ENCODE measurements at regions not wholly inside any gene's neighbourhood (a gene's known extent, or its start where the extent isn't known, plus 50 kb on each side); places are given as distances from the start of the nearest gene placed in this dataset.
"Not testable (repeated sequence)": the region's sequence is repeated elsewhere in the genome, so short reads cannot be mapped to it uniquely, and the experiment has no call there.

DNA sequence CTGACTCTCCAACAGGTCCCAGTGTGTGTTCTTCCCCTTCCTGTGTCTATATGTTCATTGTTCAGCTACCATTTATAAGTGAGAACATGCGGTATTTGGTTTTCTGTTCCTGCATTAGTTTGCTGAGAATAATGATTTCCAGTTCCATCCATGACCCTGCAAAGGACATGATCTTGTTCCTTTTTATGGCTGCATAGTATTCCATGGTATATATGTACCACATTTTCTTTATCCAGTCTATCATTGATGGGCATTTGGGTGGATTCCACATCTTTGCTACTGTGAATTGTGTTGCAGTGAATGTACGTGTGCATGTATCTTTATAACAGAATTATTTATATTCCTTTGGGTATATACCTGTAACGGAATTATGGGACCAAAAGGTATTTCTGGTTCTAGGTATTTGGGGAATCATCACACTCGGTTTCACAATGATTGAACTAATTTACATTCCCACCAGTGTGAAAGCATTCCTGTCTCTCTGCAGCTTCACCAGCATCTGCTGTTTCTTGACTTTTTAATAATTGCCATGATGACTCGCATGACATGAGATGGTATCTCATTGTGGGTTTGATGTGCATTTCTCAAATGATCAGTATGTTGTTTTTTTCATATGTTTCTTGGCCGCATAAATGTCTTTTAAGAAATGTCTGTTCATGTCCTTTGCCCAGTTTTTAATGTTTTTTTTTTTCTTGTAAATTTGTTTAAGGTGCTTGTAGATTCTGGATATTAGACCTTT, 60.2 kb downstream of the LSMEM1 start:
- no peak for DNase-seq

DNA sequence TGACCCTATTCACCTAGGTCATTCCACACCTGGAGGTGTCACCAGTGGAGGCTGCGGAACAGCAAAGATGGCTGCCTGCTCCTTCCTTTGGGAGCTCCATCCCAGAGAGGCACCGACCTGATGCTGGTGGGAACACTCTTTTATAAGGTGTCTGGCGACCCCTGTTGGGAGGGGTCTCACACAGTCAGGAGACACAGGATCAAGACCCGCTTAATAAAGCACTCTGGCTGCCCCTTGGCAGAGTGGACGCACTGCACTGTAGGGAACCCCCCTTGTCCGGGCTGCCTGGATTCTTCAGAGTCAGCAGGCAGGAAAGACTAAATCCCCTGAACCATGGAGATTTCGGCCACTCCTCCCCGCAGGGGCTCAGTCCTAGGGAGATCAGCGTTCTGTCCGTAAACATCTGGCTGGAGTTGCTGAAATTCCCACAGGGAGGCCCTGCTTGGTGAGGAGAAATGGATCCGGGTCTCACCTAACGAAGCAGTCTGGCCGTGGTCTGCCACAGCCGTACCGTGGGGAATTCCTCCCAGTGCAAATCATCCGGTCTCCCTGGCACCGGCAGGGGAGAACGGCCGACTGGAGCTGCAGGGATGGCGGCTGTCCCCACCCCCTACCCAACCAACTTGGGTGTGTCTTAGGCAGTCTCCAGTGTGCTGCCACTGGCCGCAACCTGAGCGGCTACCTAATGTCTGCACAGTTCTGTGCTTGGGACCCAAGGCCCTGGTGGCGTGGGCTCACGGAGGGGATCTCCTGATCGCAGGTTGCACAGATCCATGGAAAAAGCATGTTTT, 66.1 kb downstream of the LSMEM1 start:
- DNase-seq = no peak

DNA sequence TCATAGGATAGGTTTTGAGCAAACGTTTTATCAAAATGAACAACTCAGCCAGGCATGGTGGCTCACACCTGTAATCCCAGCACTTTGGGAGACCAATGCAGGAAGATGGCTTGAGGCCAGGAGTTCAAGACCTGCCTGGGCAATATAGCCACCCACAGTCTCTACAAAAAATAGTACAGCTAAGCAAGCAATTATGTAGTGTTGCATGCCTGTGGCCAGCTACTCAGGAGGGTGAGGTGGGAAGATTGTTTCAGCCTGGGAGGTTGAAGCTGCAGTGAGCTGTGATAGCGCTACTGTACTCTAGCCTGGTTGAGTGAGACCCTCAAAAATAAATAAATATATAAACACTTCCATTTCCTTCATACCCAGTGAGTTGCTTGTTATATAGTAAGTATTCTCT, 67.1 kb downstream of the LSMEM1 start:
- no peak for DNase-seq

DNA sequence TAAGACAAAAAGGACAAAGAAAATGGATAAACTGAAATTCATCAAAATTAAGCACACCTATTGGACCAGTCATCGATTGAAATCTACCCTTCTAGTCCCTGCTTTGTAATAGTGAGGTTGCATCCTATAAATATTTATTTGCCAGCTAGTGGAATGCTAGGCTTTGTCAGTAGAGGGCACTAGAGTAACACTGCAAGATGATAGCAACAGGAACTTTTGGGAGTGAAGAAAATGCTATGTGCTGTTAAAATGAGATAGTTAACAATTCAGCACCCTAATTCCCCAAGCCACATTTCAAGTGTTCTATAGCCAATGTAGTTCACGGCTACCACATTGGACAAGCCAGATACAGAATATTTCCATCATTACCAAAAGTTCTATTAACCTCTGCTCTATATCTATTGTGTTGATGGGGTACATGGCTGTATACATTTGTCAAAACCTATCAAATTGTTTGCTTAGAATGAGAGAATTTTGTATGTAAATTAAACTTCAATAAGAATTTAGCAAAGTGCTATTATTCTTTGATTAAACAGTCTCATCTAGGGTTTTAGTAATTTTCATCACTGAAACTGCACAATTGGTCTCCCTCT, 69.8 kb downstream of the LSMEM1 start:
- DNase-seq = no peak

DNA sequence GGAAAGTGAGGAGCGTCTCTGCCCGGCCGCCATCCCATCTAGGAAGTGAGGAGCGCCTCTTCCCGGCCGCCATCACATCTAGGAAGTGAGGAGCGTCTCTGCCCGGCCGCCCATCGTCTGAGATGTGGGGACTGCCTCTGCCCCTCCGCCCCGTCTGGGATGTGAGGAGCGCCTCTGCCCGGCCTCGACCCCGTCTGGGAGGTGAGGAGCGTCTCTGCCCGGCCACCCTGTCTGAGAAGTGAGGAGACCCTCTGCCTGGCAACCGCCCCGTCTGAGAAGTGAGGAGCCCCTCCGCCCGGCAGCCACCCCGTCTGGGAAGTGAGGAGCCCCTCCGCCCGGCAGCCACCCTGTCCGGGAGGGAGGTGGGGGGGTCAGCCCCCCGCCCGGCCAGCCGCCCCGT, 70.7 kb downstream of the LSMEM1 start:
- DNase-seq = not testable (repeated sequence)

DNA sequence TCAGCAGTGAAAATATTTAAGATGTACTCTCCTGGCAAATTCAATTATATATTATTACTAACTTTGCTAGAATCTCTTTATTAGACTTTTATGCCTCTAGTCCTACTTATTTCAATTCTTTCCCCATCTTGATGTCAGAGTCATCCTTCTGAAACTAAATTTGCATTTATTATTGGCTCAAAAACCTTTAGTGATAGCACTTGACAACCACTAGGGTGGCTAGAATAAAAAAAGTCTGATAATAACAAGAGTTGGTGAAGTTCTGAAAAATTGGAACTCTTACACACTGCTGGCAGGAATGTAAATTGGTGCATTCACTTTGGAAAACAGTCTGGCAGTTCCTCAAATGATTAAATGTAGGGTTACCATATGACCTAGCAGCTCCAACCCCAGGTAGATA, 73.8 kb downstream of the LSMEM1 start:
- DNase-seq = no peak

DNA sequence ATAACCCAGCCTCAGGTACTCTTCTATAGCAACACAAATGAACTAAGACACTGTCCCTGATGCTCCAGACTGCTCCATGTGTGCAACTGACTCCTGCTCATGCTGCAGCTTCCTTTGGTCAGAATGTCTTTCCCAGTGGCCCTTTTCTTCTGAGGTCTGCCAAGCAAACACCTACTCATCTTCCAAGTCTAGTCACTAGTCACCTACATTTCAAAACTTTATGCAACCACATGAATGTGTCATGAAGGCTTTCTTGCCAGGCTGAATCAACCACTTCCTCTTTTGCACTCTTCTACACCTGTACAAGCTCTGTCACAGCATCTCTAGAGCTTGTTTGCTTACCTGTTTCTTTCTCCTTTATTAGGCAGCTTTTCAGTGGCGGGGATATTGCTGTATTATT, 75.8 kb downstream of the LSMEM1 start:
- no peak for DNase-seq

DNA sequence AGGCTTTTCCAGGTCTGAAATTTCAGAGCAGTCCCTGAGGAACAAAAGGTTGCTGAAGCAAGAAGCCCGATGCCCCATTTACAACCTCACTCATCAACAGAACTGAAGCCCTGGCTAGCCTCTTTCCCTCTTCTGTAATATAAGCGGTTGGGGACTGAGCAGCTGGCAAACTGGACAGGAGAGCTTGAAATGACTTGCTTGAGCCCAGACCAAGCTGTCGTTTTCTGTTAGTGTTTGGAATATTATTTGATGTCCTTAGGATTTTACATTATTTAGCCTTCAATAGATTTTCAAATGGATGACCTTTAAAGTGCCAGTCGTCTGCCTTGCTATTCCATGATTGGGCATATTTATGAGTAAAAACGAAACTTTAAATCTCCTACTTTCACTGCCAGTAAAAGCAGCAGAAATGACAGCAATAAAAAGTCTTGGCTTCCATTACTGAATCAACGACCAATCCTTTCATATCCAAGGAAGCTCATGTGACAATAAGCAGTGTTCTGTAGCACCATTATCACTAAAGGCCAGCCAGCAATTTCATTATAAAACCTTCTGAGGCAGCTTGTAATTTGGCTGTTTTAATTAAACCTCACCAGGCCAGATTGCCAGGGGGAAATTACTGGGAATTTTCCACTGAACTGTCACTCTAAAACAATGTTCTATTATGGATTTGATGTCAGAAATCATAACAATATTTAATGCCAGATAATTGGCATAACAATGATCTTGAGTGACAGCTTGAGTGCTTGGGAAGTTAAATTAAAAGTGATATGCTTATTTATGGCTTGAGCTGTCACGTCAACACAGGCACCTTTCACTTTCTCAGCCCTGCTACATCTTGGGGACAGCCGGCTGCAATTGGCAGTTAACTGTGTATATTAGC, 85.9 kb downstream of the LSMEM1 start:
- DNase-seq = peak; percentile 78

DNA sequence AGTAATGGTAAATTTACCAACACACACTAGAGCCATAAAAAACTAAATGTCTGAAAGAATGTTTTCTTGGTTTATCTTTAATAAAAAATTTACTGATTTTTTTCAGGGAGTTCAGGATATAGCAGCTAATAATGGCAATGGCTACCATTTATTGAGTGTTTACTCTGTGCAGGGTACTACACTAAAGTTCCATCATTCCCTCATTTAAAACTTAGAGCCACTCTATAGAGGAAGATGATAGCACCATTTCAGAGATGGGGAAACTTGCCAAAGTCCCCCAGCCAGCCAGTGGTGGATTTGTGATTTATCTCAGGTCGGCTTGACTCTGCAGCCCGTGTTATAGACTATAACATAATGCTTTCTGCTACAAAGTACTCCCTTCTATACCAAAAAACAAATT, 86.6 kb downstream of the LSMEM1 start:
- no peak for DNase-seq

DNA sequence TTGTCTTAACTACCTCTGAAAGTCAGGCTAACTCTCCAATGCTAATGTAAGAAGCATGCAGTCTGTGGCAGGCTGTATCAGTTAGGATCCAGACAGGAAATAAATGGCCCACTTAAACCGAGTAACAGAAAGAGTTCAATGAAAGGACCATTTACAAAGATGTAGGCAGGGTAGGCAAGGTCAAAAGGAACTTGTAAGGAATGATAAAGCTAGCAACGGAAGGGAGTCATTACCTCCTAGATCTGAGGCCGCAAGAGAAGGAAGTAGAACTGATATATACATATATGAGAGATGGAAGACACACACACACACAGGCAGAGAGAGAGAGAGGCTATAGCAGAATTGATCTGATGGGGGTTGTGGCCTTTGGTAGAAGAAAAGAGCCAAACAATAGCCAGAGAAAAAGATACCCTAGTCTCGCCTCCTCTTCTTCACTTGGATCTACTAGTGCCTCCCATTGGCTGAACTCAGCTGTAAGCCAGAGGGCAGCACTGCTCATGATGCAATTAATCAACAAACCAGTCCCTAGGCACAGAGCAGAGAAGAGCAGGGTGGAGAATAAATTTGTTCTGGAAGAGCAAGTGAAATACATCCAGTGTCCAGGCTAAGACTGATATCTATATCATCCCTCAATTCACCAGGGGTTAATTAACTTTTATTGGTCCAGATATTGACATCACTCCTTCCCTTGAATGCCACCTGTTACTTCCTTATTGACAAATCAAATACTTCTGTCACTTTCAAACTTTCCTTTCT, 91.2 kb downstream of the LSMEM1 start:
- no peak for DNase-seq

DNA sequence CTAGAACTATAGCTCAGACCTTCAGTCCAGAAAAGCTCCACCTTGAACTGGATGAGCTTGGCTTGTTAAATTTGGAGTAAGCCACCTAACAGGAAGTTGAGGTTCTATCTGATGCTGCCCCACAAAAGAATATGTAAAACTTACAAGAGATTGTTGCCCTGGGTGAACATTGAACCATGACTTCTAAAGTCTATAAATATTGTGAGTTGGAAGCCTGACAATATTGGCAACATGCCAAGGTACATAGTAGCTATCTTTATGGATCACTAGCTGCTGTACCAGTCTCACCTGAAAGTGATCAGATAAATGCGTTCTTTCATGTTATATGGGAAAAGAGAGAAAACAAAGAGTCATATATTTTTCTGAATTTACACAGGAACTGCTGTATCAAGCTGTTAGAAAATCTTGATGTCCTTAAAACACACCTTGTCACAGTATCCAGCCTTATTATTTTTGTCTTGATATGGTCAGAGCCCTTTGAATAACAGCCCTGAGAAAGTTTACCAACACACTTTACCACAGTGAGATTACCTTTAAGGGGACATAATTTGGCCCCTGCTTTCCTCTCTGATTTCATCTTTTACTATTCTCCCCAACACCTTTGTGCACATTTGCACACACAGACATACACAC, 92.0 kb downstream of the LSMEM1 start:
- peak; percentile 21 for DNase-seq

DNA sequence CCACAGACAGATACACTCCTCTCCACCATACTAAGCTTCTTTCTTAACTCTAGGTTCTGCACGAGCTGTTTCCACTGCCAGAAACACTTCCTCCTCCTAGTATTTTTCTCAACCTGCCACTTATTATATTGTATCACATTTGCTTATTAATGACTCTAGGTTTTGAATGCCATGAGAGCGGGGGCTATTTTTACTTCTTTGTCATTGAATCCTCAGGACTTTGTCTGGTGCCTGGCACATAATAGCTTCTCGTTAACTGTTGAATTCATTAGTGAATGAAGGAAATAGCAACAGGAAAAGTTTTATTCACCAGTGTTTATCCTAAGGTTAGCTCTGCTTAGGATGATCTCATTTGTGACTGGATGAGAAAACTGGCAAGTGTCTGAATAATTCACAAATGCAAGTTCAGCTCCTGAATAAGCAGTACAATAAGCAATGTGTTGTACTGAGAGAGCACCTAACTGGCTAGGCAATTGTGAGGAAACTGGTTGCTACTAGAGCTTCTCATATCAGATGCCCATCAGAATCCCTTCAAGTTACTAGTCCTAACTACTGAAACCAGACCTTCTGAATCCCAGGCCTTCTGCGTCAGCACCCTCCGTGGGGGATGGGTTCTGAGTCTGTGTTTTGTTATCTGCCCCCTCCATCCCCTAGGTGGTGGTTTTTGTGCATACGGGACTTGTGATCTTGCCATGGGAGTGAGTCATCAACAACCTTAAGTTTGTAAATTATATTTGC, 92.7 kb downstream of the LSMEM1 start:
- DNase-seq = no peak

DNA sequence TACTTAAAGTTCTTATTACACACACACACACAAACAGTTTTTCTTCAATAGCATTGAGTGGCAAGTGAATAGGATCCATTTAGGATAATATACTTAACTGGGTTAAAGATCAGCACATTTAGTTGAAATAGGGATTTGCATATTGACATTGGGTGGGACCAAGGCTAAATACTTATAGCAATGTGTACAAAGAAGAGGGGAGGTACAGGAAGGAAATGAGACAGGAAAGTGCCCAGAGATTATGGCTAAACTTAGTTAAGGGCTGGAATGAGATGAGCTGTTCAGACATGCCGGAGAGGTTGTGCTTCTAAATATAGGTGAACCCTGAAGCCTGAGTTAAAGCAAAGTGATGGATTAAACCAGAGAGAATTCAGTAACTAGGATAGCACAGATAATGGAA, 95.1 kb downstream of the LSMEM1 start:
- no peak for DNase-seq

DNA sequence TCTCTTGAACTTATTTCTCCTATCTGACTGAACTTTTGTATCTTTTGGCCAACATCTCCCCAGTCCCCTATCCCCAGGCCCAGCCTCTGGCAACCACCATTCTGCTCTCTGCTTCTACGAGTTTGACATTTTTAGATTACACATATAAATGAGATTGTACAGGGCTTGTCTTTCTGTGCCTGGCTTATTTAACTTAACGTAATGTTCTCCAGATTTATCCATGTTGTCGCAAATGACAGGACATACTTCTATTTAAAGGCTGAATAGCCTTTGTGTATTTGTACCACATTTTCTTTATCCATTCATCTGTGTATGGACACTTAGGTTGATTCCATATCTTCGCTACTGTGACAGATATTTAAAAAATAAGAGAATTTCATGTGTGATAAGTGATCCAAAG, 98.6 kb downstream of the LSMEM1 start:
- DNase-seq = no peak

DNA sequence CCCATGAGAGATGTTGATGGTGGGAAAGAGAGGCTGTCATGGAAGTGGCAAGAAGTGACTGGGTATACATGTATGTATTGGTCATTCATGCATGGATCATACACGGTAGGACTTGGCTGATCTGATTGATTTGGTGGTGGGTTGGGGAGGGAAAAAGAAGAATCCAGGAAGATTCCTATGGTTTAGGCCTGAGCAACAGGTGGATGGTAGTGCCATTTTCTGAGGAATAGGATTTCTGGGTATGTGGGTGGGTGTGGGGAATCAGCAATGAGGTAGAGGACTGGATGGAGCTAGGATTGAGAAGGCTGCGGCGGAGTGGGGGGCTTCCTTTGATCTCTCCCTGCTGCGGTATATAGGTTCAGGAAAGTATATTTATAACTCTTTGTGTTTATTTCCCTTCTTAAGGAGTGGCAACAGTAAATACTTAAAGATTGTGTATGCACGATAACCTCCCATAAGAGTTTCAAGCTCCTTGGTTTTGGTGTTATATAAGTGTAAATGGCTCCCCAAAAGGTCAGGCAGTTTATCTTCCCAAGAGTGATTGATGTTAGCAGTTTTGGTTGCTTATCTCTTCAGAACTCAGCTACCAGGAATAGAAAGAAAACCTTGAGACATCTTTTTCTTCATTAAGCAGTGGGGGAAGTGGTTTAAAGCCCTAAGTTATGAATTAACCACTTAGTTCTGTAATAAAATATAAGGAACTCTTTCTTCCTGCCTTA, 100.1 kb downstream of the LSMEM1 start:
- no peak for DNase-seq

DNA sequence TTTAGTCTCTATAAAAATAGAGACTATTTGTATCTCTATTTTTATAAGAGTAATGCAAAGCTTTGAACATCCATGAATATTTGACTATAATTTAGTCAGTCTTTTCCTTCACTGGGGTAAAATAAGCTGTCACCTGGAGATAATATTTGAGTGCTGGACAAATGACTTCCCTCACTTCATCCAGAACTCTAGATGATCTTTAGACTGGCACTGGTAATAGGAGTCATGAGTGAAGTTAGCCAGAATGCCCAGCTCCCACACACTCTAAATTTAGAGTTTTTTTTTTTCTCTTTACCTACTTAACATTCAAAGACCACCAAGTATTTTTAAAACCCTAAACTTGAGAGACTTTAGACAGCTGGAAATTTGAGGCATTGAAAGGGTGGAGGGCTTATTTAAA, 100.7 kb downstream of the LSMEM1 start:
- DNase-seq = no peak

DNA sequence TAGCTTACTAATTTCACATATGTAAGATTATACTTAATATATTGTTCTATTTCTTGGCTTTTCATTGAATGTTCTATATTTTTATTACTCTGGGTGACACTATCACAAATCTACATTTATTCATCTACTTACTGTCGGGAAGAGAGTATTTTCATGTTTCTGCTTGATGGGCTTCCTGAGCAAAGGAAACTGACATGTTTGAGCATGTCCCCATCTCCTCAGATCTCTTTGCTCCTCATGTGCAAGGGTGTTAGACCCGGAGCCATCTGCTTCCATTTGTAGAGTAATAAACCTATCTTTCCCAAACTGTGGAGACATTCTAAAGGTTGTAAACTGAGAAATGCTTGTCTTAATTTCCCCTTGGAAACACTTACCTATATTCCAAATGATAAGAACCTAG, 103.5 kb downstream of the LSMEM1 start:
- DNase-seq = no peak

DNA sequence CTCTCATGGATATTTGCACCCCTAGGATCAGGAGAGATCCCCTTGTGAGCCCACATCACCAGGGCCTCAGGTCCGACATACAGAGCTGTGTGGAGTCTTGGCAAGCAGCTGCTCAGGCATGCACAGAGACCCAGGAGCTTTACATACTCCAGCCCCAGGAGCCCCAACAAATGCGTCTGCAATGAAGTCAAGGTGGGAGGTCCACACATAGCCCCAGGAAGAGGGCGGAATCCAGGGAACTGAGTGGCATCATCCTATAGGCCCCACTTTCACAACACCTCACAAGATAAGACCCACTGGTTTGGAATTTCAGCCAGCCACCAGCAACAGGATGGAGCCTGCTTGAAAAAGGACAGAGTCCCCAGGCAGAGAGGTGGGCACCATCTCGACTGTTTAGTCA, 106.7 kb downstream of the LSMEM1 start:
- DNase-seq = no peak

DNA sequence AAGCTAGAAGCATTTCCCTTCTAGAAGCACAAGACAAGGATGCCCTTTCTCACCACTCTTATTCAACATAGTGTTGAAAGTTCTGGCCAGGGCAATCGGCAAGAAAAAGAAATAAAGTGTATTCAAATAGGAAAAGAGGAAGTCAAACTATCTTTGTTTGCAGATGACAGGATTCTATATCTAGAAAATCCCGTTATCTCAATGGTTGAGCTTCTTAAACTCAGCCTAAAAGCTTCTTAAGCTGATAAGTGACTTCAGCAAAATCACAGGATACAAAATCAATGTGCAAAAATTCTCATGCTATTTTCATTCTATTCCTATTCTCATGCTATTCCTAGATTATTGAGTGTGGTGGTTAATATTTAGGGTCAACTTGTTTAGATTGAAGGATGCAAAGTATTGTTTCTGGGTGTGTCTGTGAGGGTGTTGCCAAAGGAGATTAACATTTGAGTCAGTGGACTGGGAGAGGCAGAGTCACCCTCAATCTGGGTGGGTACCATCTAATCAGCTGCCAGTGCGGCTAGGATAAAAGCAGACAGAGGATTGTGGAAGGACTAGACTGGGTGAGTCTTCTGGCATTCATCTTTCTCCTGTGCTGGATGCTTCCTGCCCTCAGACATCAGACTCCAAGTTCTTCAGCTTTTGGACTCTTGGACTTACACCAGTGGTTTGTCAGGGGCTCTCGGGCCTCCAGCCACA, 111.9 kb downstream of the LSMEM1 start:
- not testable (repeated sequence) for DNase-seq

DNA sequence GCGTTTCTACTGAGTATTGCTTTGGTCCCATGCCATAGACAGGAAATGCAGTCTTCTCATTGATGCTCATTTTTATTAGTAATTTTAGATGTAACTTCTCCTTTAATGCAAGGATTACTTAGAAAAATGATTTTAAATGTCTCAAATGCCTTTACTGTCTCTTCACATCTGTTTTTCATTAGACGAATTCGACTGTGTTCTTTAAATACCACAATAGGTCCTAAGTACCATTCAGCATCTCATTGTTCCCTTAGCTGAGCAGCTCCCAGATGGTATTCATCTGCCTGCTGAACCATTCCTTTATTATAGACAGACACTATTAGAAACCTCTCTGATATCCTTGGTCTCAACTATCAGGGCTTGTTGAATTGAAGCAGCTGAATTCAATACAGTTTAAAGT, 113.6 kb downstream of the LSMEM1 start:
- no peak for DNase-seq
